Esophagus squamous epithelium (tissue), 5 donors: ENCODE measurements at regions not wholly inside any gene's neighbourhood (a gene's known extent, or its start where the extent isn't known, plus 50 kb on each side); places are given as distances from the start of the nearest gene placed in this dataset.
A peak's percentile ranks its signal among the peaks of the same experiment; 100 is the strongest.

Experiments
- DNase-seq: peaks from one replicate; lab custom pipeline; 2025; lab: John Stamatoyannopoulos, UW
- H3K27ac ChIP-seq, 4 donors: fragments of 200-600 bp; sonication (generic); one replicate each; pipeline ENCODE4 v1.5.1; 2016 to 2019; ENCODE audit warnings: mild to moderate bottlenecking in 1 of 4
- H3K27me3 ChIP-seq, 4 donors: fragments of 200-600 bp; sonication (generic); 1 replicate in 3 of 4; 2 replicates in 1 of 4; pipeline versions ENCODE4 v1.5.1 to v1.6.0; 2017 to 2021; ENCODE audit warnings: antibody characterized with exemption in 1 of 4
- H3K36me3 ChIP-seq, 3 donors: fragments of 200-600 bp; sonication (generic); one replicate each; pipeline ENCODE4 v1.5.1; 2016 to 2019
- H3K4me1 ChIP-seq, 3 donors: fragments of 200-600 bp; sonication (generic); one replicate each; pipeline ENCODE4 v1.5.1; 2017 to 2019
- H3K4me3 ChIP-seq, 4 donors: fragments of 200-600 bp; sonication (generic); 1 replicate in 3 of 4; 2 replicates in 1 of 4; pipeline ENCODE4 v1.5.1; 2016 to 2019; ENCODE audit warnings: mild to moderate bottlenecking in 2 of 4, moderate library complexity in 1 of 4
- H3K9me3 ChIP-seq, 3 donors: fragments of 200-600 bp; sonication (generic); one replicate each; pipeline ENCODE4 v1.5.1; 2016 to 2019
- CTCF ChIP-seq, 6 experiments: fragments of 450-650 bp in 4 of 6; fragments of 200-600 bp in 2 of 6; sonication (generic) in 2 of 6; IDR thresholded peaks; one replicate each; pipeline ENCODE4 v1.5.1; 2016 to 2019; ENCODE audit warnings: antibody characterized with exemption in 6 of 6, mild to moderate bottlenecking in 4 of 6, moderate library complexity in 4 of 6
- POLR2A ChIP-seq, 4 donors: fragments of 450-650 bp; IDR thresholded peaks; one replicate each; pipeline ENCODE4 v1.6.1; 2017; ENCODE audit warnings: antibody characterized with exemption in 4 of 4, mild to moderate bottlenecking in 4 of 4, moderate library complexity in 3 of 4
- WGBS, 2 donors: methylation state at CpG; one replicate each; pipeline ENCODE4 v1.1.5; 2018; 5-methylcytosine and 5-hydroxymethylcytosine counted together
- intact Hi-C: fragments of 100-400 bp; cut with DNase I; formaldehyde crosslinking; loops from one replicate; pipeline ENCODE4 v1.15.0; 2022
- donor health status: DM: yes; HTN: yes; CAD: no.

- WGBS, 2 donors = 91 to 95% methylated on average over 5 to 12 of the region's 12 CpGs
- no peaks in the 10 kb centered on the region for H3K27me3 ChIP-seq
- H3K4me3 ChIP-seq = no peak overlapping the region
- H3K27ac ChIP-seq = no peak overlapping the region
- TF ChIP-seq CTCF (IDR thresholded peaks at IDR 0.05) = no peak
- no peak for TF ChIP-seq POLR2A (IDR thresholded peaks at IDR 0.05)
- no peak for DNase-seq
- peaks cover 21 to 42% (median 26%) of the 10 kb centered on the region in 3 donors for H3K4me1 ChIP-seq
- H3K9me3 ChIP-seq = no peaks in the 10 kb centered on the region
- no peaks in the 10 kb centered on the region for H3K36me3 ChIP-seq
- intact Hi-C loops = no loop called here
Measured at GRCh38 chr22:25399649-25400151, 164.8 kb upstream of the GRK3 start.

GRCh38 chr22:25402160-25402500 lies 162.3 kb upstream of the GRK3 start:
- no peak for TF ChIP-seq CTCF (IDR thresholded peaks at IDR 0.05)
- TF ChIP-seq POLR2A (IDR thresholded peaks at IDR 0.05) = no peak
- Histone ChIP-seq H3K4me1 (peaks cover 29 to 50% (median 31%) of the 10 kb centered on the region in 3 donors), H3K9me3 (no peaks in the 10 kb centered on the region), H3K4me3 (no peak overlapping the region), H3K36me3 (no peaks in the 10 kb centered on the region), H3K27ac (peak overlapping the region in 2 of 4 donors; percentile 93 to 96), H3K27me3 (no peaks in the 10 kb centered on the region)
- intact Hi-C loops = no loop called here
- WGBS, 2 donors = 68 to 95% methylated on average over 4 to 6 of the region's 6 CpGs
- DNase-seq = no peak

GRCh38 chr22:25402501-25403283 lies 161.8 kb upstream of the GRK3 start:
- H3K27me3 ChIP-seq = no peaks in the 10 kb centered on the region
- H3K9me3 ChIP-seq = no peaks in the 10 kb centered on the region
- WGBS, 2 donors = 38 to 51% methylated on average over 10 to 12 of the region's 14 CpGs
- intact Hi-C loops = no loop called here
- H3K27ac ChIP-seq = peak overlapping the region; percentile 75 to 96 (median 90)
- peak overlapping the region in 3 of 4 donors; percentile 70 to 96 (median 93) for H3K4me3 ChIP-seq
- H3K4me1 ChIP-seq = peaks cover 29 to 50% (median 31%) of the 10 kb centered on the region in 3 donors
- no peak for TF ChIP-seq CTCF (IDR thresholded peaks at IDR 0.05)
- TF ChIP-seq POLR2A (IDR thresholded peaks at IDR 0.05) = no peak
- no peak for DNase-seq
- no peaks in the 10 kb centered on the region for H3K36me3 ChIP-seq

GRCh38 chr22:25403284-25403810 lies 161.1 kb upstream of the GRK3 start:
- Histone ChIP-seq H3K27ac (peak overlapping the region; percentile 75 to 96 (median 90)), H3K9me3 (no peaks in the 10 kb centered on the region), H3K4me3 (peak overlapping the region; percentile 70 to 96 (median 90)), H3K27me3 (no peaks in the 10 kb centered on the region), H3K36me3 (no peaks in the 10 kb centered on the region), H3K4me1 (peaks cover 29 to 50% (median 31%) of the 10 kb centered on the region in 3 donors)
- intact Hi-C loops = no loop called here
- 14 to 23% methylated on average over 7 to 8 of the region's 8 CpGs for WGBS, 2 donors
- TF ChIP-seq CTCF (IDR thresholded peaks at IDR 0.05) (no peak), POLR2A (IDR thresholded peaks at IDR 0.05) (no peak)
- DNase-seq = no peak
